GOT3 (cell line): ENCODE measurements at regions not wholly inside any gene's neighbourhood (a gene's known extent, or its start where the extent isn't known, plus 50 kb on each side); places are given as distances from the start of the nearest gene placed in this dataset.

ENCODE experiments used
- DNase-seq: peaks from one replicate; lab custom pipeline; 2025; ENCODE audit warnings: mixed read lengths; lab: John Stamatoyannopoulos, UW

DNA sequence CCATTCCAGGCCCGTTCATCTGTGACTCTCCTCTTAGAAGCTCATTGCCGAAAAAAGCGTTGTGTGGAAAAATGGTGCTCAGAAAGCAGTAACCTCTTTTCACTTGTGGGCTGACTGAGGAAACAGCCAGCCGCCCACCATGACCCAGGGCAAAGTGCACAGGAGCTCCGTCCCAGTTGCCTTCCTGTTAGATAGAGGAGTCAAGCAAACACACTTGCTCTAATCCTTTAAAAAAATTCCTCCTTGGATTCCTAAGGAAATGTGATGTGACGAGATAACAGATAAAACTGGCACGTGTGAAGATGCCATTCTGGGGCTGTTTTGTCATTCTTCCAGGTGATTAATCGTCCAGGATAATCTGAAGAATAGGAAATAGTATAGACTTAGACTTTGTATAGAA lies 396.8 kb upstream of the DDHD1 start:
- DNase-seq = no peak

DNA sequence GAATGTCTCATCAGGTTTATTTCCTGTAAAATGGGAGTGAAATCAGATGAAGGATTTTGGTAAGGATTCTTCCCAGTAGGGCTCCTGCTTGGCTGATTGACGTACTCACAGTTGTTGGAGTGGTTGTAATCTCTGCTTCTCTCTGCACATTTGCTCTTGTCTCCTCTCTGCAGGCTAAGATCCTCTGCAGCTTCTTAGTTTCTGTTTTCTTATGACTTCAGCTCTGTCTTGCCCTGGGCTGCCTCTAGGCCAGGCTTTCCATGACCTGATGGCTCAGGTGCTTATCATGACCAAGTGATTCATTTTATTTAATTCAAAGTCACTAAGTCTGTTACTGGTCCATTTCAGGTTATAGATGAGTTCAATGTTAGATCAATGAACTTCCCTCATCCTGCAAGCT lies 394.5 kb upstream of the DDHD1 start:
- no peak for DNase-seq

DNA sequence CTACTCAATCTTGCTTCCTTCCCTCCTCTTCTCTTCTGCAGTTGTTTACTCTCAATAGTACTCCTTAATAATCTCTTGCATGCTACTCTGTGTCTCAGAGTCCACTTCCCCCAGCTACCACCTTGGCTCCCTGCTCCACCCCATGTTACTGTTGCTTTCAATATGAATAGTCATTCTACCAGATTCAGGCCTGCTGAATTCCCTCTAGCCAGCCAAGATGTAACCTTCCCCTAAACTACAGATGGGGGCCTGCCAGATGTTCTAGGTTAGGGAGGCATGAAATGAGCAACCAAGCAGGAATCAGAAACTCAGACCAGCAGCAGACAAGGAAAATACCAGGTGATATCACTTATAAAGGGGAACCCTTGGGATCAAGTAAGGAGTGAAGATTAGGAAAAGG lies 392.1 kb upstream of the DDHD1 start:
- no peak for DNase-seq

DNA sequence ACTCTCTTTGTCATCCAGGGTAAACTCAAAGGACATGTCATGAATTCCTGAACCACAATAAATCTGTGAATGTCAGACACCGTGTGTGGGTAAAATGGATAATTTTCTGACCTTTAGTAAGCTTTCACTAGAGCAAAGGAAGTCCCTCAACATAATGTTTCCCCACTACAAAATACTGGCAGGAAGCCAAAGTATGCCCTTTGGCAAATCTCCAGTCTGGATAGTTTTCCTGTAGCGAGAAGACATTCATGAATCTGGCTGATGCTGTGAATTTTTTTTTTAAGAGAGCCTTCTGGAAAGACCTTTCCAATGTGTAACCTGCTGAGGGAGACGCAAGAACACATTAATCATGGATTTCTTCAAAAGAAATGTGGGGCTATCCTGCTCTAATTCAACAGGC lies 389.6 kb upstream of the DDHD1 start:
- DNase-seq = no peak

DNA sequence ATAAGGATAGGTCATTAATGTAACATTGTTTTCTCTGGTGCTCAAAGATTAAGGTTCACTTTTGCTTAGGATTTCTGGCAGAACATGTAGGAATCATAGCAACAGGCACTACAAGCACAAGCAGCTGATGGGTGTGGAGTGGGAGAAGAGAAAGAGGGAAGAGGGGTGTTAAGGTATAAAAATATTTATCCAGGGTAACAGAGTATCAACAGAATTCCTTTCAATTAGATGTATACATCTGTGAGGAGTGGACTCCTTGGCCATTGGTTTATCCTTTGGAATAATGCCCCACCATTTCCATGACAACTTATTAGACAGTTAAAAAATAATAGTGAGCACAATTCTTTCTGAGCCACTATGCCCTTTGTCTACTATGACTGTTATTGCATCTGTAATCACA lies 388.3 kb upstream of the DDHD1 start:
- no peak for DNase-seq

DNA sequence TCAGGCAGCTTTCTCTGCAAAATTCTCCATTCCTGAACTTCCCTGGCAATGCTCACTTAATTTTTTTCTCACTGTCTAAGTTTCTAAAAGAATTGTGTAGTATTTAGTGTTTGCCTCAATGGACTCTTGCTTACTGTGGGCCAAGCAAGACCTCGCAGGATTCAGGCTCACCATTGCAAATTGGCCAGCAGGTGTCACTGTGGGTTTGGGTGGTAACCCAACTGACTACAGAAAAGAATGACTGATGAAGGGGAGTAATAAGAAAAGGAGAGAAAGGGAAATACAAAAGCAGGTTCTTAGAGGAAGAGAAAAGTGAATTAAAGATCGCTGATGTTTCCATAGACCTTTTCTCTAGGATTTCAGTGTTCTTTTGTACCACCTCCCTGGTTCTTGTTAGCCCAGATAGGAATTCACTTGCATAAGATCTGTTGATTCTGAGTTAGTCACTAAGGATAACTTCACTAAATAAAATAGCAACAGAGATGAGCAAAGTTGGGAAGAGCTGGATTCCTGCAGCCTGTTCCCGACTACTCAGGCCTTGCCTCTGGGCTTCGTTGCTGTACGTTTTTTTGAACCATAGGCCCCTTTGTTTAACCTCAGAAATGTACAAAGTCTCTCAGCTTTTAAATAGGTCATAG lies 386.5 kb upstream of the DDHD1 start:
- DNase-seq = no peak

DNA sequence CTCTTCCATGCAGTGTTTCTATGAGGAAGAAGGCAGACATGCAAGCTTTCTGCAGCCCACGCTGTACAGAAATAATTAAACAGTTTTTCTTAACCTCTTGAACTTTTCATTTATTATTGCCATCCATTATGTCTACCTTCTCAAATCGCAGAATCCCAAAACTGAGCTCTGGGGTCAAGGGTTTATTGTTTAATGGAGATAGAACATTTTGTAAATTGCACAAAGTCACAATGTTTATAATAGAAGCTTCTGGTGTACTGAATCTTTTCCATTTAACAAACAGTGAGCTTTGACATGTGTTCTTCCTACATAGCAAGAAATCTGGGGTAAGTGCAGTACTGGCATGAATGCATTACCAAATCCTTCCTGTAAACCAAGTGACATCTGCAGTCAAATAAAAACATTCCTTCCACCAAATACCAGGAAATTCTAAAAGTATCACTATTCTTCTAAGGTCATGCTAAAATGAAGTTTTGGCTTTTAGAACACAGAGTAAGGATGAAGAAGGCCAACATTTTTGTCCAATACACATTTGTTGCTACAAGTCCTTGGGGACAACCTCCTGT lies 385.3 kb upstream of the DDHD1 start:
- DNase-seq = no peak

DNA sequence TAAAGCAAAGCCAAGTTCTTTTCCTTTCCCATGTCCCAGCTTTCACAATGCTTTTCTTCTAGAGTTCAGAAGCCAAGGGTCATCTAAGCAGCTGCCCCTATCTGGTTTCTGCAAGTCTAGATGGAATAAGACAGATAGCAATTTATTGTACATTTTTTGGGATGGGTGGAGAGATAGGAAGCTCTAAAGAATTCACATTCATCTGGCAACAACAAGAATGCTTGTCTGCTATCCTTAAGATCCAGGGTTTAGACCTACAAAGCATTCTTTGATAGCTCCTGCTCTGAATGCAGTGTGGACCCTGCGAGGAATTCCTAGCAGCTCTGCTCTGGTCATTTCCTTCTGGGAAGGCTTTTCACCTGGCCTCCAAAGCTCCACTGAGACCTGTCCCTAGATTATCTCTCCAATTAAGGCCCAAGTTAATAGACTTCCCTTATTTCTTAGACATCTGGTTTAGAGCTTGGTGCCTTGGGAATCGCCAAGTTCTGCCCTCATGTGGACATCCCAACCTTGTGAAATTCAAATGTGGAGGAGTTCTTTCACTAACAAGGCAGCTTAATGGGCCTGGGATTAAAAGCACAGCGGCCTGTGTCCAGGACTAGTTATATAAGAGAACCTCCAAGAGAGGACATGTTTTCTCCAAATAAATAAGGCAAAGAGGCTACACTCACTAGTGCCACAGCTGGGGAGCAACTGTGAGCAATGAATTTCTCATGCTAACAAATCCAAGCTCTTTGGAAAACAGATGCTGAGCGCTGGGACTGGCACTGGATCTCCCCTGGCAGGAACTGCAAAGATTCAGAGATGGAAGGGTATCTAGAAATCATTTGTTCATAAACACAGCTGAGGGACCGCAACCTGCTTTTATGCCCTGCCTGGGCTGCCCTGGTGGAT lies 384.5 kb upstream of the DDHD1 start:
- DNase-seq = no peak

DNA sequence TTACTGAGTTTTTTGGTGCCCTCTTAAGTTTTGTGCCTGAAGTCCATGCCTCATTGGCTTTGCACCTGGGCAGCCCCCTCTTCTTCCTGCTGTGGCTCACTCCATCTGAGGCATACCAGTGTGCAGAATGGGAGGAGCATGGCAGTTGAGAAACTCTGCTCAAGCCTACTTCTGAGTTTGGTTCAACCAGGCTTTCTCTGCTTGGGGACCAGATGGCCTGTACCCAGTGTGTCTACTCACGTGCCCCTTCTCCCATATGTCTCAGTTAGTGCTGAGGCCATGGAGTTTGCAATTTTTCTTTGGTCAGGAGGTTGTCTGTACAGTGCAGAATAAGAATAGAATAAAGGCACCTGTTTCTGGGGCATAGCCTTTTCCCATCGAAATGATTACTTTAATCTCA lies 383.3 kb upstream of the DDHD1 start:
- no peak for DNase-seq

DNA sequence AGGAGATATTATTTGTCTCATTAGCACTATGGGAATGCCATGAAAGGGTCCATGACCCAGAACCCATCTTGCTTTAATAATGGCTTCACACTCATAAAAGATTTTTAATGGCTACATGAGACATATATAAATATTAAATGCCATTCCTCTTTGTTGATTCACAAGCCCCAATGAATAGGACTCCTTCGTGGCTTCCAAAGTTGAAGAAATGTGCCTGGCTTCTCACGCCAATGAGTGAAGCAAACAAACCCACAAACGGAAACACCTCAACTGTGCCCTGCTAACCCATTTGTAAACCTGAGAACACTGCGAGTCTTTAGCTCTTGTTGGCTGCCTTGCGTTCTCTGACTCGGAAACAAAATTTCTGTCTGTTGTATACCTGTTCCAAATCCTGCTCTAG lies 381.7 kb upstream of the DDHD1 start:
- DNase-seq = no peak

DNA sequence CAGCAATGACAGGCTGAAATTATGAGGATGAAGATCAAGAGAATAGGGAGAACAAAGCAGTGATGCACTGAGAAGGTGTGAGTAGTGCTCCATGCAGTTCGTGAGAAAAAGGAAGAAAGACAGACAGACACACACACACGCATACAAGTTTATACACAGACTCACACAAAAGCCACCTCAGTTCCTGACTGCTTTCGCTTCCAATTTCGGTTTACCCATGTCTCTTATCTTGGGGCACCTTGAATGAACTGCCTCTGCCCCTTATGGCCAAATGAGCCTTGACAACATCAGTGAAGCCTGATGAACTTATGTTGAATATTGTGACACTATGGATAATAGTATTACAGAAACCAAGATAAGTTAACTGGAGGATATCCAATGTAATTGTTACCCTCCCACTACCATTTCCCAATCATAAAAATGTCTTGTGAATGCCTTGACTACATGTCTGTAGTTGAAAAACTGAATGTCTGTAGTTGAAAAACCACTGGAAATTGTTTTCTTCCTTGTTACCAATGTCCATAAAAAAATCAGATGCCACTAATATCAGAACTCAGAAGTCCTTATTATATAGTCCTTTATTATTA lies 380.4 kb upstream of the DDHD1 start:
- no peak for DNase-seq

DNA sequence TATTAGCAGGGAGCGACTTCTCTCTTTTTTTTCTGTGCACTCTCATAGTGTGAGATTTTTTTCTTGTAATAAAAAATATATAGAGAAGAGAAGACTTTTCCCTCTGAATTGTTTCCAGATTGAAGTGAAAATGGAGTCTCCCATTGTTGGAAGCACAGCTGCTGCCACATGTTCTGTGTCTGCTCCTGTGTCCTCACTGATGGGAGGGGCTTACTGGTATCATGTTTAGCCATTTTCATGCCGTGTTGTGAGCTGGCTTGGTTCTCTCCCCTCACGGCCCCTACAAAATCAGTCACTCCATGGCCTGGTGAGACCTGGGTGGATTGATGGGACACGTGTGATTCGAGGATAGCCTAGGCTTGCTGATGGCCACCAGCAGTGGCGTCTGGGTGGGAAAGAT lies 379.7 kb upstream of the DDHD1 start:
- no peak for DNase-seq

DNA sequence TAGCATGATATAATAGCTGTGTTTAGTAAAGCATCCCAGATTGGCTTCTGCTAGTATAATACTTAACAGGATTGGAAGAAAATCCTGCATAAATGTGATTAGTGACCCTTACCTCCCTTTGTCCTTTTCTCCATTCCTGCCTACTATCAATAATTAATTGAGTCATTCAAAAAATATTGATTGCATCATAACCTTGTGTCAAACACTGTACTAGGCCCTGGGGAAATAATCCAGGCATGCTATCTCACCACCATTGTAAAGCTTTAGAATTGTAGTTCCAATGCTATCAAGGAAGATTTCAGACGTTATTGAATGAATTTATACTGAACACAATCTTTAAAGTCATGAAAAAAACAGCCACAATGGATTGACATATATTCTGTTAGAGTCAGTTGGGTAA lies 378.6 kb upstream of the DDHD1 start:
- no peak for DNase-seq

DNA sequence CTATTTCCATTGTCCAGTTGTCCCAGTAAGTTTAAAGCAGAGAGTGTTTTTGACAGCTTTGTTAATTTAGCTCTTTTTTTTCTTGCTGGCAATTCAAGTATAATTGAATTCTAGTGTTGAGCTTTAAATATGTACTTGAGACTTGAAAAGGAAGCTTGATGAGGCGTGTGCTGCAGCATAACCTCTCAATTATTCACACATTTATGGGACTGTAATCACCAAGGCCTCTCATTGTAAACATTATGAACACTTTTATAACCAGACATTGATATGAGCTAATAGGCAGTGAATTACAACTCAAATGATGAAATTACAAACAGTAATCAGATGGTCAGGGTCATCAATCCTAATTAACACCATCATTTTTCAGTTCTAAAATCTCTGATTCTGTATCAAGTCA lies 378.0 kb upstream of the DDHD1 start:
- no peak for DNase-seq

DNA sequence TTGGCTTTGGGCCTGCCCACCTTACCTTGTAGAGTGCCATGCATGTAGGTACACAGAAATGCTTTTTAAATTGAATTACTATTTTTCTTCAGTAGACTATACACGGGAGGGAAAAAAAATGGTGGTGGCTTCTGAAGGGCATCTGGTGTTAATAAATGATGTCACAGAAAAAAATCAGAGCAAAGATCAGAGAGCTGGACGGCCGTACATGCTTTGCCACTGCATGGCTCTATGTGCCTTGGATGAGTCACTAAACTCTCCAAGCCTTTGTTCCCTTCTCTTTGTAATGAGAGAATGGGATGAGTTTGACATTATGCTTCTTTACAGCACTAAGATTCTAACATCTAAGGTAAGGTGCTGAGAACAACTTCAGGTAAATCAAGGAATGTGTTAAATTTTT lies 376.4 kb upstream of the DDHD1 start:
- DNase-seq = no peak

DNA sequence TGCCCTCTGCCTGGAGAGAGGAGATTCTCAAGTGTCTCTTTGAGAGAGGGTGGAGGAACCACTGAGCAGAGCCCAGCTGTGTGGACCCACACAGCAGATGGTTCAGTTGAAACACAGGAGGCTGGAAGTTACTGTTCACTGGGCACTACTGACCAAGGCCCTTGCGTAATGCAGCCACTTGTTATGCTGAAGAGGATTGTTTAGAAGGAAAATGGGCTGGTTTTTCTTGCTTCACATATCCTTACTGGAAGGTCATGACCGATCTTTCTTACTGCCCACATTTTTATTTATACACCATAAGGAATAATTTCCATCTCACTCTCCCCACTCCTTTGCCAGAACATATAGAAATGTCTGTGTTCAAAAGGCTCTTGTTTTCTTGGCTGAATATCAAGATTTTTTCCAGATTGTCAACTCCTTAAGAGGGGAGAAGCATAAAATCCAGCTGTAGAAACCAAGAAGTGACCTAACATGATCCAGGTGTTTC lies 375.1 kb upstream of the DDHD1 start:
- DNase-seq = no peak

DNA sequence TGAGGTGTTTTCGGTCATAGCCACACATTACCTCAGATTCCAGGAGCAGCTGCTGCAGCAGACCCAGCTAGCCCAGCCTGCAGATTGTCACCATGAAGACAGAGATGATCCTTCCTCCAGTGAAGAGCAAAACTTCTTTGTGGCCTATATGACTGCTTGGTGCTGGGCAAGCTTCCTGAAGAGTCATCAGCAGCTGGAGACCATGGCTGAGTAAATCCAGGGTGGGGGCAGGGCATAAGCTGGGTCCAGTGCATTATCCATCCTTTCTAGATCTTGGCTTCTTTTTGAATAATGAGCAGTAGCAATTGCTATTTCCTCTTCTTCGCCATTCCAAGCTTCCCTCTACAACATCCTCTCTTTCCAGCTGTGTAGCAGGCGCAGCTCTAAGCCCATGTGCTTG lies 373.1 kb upstream of the DDHD1 start:
- no peak for DNase-seq

DNA sequence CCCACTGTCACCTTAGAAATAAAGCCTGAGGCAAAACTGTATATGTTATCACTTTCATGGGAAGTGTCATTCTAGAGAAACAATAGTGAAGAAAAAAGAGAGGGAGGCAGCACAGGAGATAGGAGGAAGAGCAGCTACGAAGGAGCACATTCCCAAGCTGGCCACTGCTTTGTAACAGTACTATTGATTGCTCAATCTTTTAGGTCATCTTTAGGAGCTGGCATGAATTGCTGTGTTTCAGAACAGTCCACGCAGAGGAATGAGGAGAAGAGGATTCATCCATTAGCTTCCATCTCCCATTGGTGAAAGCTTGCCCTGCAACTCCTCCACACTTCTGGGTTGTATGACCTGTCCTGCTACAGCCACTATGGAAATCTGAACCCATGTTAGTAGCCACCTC lies 372.5 kb upstream of the DDHD1 start:
- DNase-seq = no peak

DNA sequence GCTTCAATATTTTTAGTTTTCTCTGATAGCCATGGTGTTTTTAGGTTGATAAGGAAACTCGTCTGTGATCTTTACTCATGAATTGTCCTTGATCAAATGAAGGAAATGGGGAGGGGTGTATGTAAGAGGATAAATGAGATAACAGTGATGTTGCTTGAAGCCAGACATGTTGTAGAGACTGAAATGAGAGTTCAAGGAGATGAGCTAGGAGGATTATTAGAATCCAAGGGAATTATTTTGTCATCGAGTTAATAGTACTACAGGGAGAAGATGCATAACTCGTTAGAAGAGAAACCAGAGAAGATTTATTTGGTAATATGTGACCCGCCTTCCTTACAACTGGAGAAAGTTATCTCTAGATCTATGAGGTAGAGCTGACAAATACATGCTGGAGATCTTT lies 371.3 kb upstream of the DDHD1 start:
- DNase-seq = no peak

DNA sequence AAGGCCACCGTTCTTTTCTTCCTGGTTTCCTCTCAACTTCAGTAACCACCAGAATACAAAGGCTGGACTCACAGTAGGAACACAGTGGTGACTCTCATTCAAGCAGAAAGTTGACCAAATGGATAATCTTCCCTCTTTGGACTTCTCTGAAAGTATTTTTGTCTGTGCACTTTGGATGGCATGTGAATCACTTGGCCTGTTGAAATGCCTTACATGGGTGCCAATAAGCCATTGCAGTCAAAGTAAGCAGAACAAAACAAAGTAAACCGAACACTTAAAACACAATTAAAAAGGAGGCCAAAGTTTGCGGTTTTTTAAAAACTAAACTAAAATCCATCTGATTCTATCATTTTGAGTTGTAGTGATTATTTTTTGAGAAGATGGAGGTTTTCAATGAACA lies 370.1 kb upstream of the DDHD1 start:
- no peak for DNase-seq

DNA sequence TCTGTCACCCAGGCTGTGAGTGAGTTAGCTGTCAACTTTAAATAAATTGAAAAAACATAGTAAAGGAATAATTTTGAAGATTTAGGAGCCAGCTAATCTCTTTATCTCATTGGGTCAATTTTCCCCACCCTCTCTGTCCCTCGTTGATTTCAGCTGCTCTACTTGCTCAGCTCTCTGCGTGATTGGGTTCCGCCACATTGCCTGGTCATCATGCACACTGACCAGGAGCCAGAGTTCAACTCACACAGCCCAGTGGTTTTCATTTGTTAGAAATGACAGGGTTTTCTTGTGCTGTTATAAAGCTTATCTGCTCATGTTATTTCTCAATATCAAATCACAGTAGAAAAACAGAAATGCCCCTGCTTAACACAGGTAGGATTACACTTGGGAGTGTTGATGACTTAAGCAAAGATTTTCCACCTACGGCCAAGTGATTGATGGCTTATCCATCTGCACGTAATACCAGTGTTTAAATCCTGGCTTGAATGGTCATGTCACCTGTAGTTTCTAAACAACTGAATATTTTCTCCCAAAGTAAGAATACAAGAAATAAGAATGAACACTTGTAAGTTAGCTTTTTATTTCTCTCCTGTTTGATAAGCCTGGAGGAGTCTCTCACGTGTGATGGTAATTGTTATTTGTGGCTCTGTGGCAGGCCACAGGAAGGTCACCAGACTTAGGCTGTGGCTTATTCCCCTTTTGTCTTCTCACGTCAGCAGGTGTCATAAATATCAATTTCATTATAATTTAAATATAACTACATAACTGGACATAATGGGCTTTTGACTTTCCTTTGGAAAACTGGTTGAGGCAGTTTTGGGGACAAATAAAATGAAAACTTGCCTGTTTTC lies 367.2 kb upstream of the DDHD1 start:
- no peak for DNase-seq

DNA sequence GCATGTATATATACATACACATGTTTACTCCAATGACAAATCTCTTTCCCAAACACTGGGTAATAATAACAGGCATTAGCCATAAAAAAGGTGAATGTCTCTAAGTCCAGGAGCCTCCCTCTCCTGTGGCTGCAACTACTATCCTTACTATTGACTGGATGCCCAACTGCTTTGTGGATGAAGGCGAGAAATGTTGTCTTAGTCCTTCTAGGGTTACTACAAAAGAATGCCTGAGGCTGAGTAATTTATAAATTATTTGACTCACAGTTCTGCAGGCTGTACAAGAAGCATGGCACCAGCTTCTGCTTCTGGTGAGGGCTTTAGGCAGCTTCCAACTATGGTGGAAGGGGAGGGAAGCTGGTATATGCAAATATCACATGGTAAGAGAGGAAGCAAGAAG lies 366.0 kb upstream of the DDHD1 start:
- DNase-seq = no peak
